ENCODE measurements at regions not wholly inside any gene's neighbourhood (a gene's known extent, or its start where the extent isn't known, plus 50 kb on each side); places are given as distances from the start of the nearest gene placed in this dataset.

DNA sequence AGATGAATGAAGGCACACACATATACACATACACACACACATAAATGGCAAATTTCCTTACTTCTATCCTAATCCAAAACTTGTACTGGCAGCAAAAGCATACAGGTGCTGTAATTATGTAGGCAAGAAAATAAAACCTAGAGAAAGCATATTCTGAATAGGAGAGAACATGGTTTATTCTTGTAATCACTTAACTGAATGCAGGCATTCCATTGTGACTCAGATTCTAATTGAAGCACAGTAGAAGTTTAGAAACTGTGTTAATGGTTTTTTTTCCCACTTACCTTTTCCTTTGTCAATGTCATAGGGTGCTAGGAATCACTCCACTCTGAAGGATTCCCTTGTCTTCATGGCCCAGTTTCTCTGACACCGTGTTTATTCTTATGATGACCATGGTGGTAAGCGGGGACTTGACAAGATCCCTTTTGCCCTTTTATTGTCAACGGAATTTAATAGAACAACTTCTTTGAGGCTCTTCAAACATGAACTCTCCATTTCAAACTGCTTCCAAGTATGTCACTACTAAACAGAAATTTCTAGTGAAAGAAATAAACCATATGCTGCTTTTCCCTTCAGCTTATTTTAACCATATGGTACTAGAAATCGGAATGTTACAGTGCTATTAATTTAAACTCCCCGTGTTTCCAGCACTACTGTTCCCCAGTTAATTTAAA is 164.2 kb downstream of the OGFRL1 start:
- H3K9me3 Mint-ChIP-seq (ENCODE audit: low read depth), result no peaks in the 10 kb centered on the region
- TF ChIP-seq, protein P1, sequence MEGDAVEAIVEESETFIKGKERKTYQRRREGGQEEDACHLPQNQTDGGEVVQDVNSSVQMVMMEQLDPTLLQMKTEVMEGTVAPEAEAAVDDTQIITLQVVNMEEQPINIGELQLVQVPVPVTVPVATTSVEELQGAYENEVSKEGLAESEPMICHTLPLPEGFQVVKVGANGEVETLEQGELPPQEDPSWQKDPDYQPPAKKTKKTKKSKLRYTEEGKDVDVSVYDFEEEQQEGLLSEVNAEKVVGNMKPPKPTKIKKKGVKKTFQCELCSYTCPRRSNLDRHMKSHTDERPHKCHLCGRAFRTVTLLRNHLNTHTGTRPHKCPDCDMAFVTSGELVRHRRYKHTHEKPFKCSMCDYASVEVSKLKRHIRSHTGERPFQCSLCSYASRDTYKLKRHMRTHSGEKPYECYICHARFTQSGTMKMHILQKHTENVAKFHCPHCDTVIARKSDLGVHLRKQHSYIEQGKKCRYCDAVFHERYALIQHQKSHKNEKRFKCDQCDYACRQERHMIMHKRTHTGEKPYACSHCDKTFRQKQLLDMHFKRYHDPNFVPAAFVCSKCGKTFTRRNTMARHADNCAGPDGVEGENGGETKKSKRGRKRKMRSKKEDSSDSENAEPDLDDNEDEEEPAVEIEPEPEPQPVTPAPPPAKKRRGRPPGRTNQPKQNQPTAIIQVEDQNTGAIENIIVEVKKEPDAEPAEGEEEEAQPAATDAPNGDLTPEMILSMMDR (IDR thresholded peaks at IDR 0.05), result no peak
- no peaks in the 10 kb centered on the region for H3K27me3 Mint-ChIP-seq (ENCODE audit: low read depth)
- H3K27ac Mint-ChIP-seq (ENCODE audit: unreplicated experiment), result no peak overlapping the region
- DNase-seq (ENCODE audit: low spot score), result no peak
- H3K36me3 Mint-ChIP-seq (ENCODE audit: low read depth), result no peaks in the 10 kb centered on the region
- no peak overlapping the region for H3K4me3 Mint-ChIP-seq (ENCODE audit: unreplicated experiment)
- H3K4me1 Mint-ChIP-seq (ENCODE audit: low read depth), result no peaks in the 10 kb centered on the region

DNA sequence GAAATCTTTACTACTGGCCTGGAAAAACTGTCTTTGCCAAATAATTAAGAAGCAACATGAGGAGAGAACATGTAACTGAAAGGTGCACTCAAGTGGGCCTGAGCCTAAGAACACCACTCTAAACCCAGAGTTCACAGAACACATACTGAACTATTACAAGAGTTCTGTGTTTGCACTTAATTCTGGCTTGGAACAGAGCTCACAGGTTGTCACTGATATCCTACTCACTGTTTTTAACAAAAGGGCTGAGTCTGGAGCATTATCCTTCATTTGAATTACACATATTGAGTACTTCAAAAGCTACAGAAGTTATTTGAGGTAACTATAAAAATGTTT is 164.7 kb downstream of the OGFRL1 start:
- no peaks in the 10 kb centered on the region for H3K4me1 Mint-ChIP-seq (ENCODE audit: low read depth)
- TF ChIP-seq, protein P1 (IDR thresholded peaks at IDR 0.05), result no peak
- no peak overlapping the region for H3K27ac Mint-ChIP-seq (ENCODE audit: unreplicated experiment)
- no peaks in the 10 kb centered on the region for H3K27me3 Mint-ChIP-seq (ENCODE audit: low read depth)
- no peaks in the 10 kb centered on the region for H3K36me3 Mint-ChIP-seq (ENCODE audit: low read depth)
- no peak for DNase-seq (ENCODE audit: low spot score)
- H3K9me3 Mint-ChIP-seq (ENCODE audit: low read depth), result no peaks in the 10 kb centered on the region
- no peak overlapping the region for H3K4me3 Mint-ChIP-seq (ENCODE audit: unreplicated experiment)

DNA sequence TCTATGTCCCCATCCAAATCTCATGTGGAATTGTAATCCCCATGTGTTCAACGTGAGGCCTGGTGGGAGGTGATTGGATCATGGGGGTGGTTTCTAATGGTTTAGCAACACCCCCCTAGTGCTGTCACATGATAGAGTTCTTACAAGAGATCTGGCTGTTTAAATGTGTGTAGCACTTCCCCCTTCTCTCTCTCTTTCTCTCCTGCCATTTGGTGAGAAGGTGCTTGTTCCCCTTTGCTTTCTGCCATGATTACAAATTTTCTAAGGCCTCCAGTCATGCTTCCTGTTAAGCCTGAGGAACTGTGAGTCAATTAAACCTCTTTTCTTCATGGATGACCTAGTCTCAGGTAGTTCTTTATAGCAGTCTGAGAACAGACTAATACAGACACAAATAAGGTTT is 165.4 kb downstream of the OGFRL1 start:
- H3K27me3 Mint-ChIP-seq (ENCODE audit: low read depth), result no peaks in the 10 kb centered on the region
- no peaks in the 10 kb centered on the region for H3K36me3 Mint-ChIP-seq (ENCODE audit: low read depth)
- no peak overlapping the region for H3K4me3 Mint-ChIP-seq (ENCODE audit: unreplicated experiment)
- DNase-seq (ENCODE audit: low spot score), result no peak
- no peak overlapping the region for H3K27ac Mint-ChIP-seq (ENCODE audit: unreplicated experiment)
- H3K4me1 Mint-ChIP-seq (ENCODE audit: low read depth), result no peaks in the 10 kb centered on the region
- no peaks in the 10 kb centered on the region for H3K9me3 Mint-ChIP-seq (ENCODE audit: low read depth)
- TF ChIP-seq, protein P1 (IDR thresholded peaks at IDR 0.05), result no peak

DNA sequence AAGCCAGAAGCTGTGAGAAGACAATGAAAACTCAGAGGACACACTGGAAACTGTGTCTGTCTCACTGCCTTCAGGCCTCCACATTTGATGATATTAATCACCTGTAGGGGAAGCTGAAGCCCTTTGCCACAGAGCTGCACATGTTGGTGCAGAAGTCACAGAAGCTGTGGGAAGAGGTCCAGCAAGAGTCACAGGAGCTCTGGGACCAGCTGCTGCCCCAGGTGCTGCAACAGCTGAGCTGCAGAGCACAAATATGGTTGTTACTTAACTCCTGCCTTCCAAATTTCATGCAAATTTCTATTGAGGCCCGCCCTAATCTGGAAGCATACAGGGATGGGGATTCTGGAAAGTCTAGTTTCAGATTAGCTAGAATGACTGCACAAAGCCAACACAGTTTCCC is 169.3 kb downstream of the OGFRL1 start:
- Mint-ChIP-seq H3K4me3 (ENCODE audit: unreplicated experiment) (no peak overlapping the region), H3K9me3 (ENCODE audit: low read depth) (no peaks in the 10 kb centered on the region), H3K36me3 (ENCODE audit: low read depth) (no peaks in the 10 kb centered on the region), H3K27me3 (ENCODE audit: low read depth) (no peaks in the 10 kb centered on the region), H3K4me1 (ENCODE audit: low read depth) (no peaks in the 10 kb centered on the region), H3K27ac (ENCODE audit: unreplicated experiment) (no peak overlapping the region)
- TF ChIP-seq, protein P1 (IDR thresholded peaks at IDR 0.05), result no peak
- DNase-seq (ENCODE audit: low spot score), result no peak

DNA sequence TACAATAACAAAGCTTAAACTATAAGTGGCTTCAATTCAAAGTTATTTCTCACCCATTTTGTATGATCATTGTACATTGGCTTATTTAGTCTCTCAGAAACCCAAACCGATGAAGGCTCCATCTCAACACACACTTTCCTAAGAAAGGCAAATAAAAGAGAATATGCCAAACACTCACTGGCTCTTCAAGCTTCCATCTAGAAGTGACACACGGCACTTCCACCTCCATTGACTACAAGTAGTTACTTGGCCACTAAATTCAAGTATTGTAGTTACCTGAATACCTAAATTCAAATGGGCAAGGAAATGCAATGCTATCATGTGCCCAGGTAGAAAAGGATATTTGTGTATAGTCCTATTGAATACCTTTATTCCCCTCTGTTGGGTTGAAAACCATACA is 170.6 kb downstream of the OGFRL1 start:
- Mint-ChIP-seq H3K36me3 (ENCODE audit: low read depth) (peaks cover 2% of the 10 kb centered on the region), H3K4me3 (ENCODE audit: unreplicated experiment) (no peak overlapping the region), H3K27me3 (ENCODE audit: low read depth) (no peaks in the 10 kb centered on the region), H3K9me3 (ENCODE audit: low read depth) (peaks cover 8% of the 10 kb centered on the region), H3K4me1 (ENCODE audit: low read depth) (no peaks in the 10 kb centered on the region), H3K27ac (ENCODE audit: unreplicated experiment) (no peak overlapping the region)
- no peak for DNase-seq (ENCODE audit: low spot score)
- TF ChIP-seq, protein P1 (IDR thresholded peaks at IDR 0.05), result no peak

Measured in chondrocyte (in vitro differentiated cells).